Stimulated activated CD8-positive, alpha-beta memory T cell treated with anti-CD3 and anti-CD28 coated beads, Interleukin-15, amount 100 ng/mL, for 48 hours (primary cell): ENCODE measurements at regions not wholly inside any gene's neighbourhood (a gene's known extent, or its start where the extent isn't known, plus 50 kb on each side); places are given as distances from the start of the nearest gene placed in this dataset.
"Not testable (repeated sequence)": the region's sequence is repeated elsewhere in the genome, so short reads cannot be mapped to it uniquely, and the experiment has no call there.

Source experiments
- DNase-seq, 2 donors: peaks; one replicate each; pipeline ENCODE4 v3.0.0-alpha.2; 2020; ENCODE audit warnings: low read depth in 2 of 2

GRCh38 chr3:56955492-56956111 is 104.9 kb upstream of the SPATA12 start:
- DNase-seq: no peak

- no peak for DNase-seq
These were observed 106.3 kb upstream of the SPATA12 start for GRCh38 chr3:56954125-56954524.

GRCh38 chr3:56952846-56953245 is 107.6 kb upstream of the SPATA12 start:
- DNase-seq: no peak

GRCh38 chr3:56952061-56952460 is 108.4 kb upstream of the SPATA12 start:
- no peak for DNase-seq

- DNase-seq: no peak
These were observed 109.1 kb upstream of the SPATA12 start for GRCh38 chr3:56951366-56951765.

- not testable (repeated sequence) for DNase-seq
These were observed 115.1 kb upstream of the SPATA12 start for GRCh38 chr3:56945378-56945777.

- no peak for DNase-seq
These were observed 117.9 kb upstream of the SPATA12 start for GRCh38 chr3:56942523-56942922.

- no peak for DNase-seq
These were observed 119.5 kb upstream of the SPATA12 start for GRCh38 chr3:56940976-56941375.

- no peak for DNase-seq
These were observed 120.1 kb upstream of the SPATA12 start for GRCh38 chr3:56940321-56940720.

- no peak for DNase-seq
These were observed 120.6 kb upstream of the SPATA12 start for GRCh38 chr3:56939834-56940233.

GRCh38 chr3:56938530-56938929 is 121.9 kb upstream of the SPATA12 start:
- DNase-seq: no peak

- no peak for DNase-seq
These were observed 122.9 kb upstream of the SPATA12 start for GRCh38 chr3:56937580-56937979.

GRCh38 chr3:56935811-56936210 is 124.7 kb upstream of the SPATA12 start:
- no peak for DNase-seq

GRCh38 chr3:56934481-56934880 is 126.0 kb upstream of the SPATA12 start:
- not testable (repeated sequence) for DNase-seq

GRCh38 chr3:56933803-56934202 is 126.7 kb upstream of the SPATA12 start:
- DNase-seq: no peak

- DNase-seq: no peak
These were observed 127.6 kb upstream of the SPATA12 start for GRCh38 chr3:56932866-56933265.

- no peak for DNase-seq
These were observed 128.6 kb upstream of the SPATA12 start for GRCh38 chr3:56931836-56932235.

GRCh38 chr3:56930706-56931105 is 129.0 kb upstream of the ARHGEF3 start:
- no peak for DNase-seq

GRCh38 chr3:56929809-56930615 is 128.3 kb upstream of the ARHGEF3 start:
- DNase-seq: no peak

- DNase-seq: no peak
These were observed 126.8 kb upstream of the ARHGEF3 start for GRCh38 chr3:56928379-56929068.

GRCh38 chr3:56927855-56928254 is 126.1 kb upstream of the ARHGEF3 start:
- no peak for DNase-seq

GRCh38 chr3:56926947-56927282 is 125.2 kb upstream of the ARHGEF3 start:
- no peak for DNase-seq
